GM19463 (cell line): ENCODE measurements at regions not wholly inside any gene's neighbourhood (a gene's known extent, or its start where the extent isn't known, plus 50 kb on each side); places are given as distances from the start of the nearest gene placed in this dataset.

ENCODE experiments used
- ATAC-seq: cut with Tn5 transposase; IDR thresholded peaks from one replicate; pipeline ENCODE4 v1.9.1; 2021; ENCODE audit warnings: mild to moderate bottlenecking, moderate library complexity; ENCODE audit not compliant: unreplicated experiment

GRCh38 chr17:33403194-33403593 is 110.1 kb upstream of the ASIC2 start:
- no peak for ATAC-seq

- no peak for ATAC-seq
Observed at GRCh38 chr17:33404070-33404819, 111.2 kb upstream of the ASIC2 start.

- ATAC-seq, result no peak
Observed at GRCh38 chr17:33416131-33416530, 123.0 kb upstream of the ASIC2 start.

GRCh38 chr17:33421933-33422332 is 128.8 kb upstream of the ASIC2 start:
- no peak for ATAC-seq

DNA sequence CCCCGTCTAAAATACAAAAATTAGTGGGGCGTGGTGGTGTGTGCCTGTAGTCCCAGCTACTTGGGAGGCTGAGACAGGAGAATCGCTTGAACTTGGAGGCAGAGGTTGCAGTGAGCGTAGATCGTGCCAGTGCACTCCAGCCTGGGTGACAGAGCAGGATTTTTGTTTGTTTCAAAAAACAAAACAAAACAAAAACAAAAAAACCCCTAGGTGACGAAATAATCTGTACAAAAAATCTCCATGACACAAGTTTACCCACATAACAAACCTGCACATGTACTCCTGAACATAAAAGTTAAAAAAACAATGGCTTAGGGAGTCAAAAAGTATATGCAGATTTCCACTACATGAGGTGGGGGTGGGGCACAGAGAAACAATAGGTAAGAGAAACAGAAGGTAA is 140.5 kb upstream of the ASIC2 start:
- ATAC-seq, result no peak

- no peak for ATAC-seq
Observed at GRCh38 chr17:33434841-33435240, 141.7 kb upstream of the ASIC2 start.

DNA sequence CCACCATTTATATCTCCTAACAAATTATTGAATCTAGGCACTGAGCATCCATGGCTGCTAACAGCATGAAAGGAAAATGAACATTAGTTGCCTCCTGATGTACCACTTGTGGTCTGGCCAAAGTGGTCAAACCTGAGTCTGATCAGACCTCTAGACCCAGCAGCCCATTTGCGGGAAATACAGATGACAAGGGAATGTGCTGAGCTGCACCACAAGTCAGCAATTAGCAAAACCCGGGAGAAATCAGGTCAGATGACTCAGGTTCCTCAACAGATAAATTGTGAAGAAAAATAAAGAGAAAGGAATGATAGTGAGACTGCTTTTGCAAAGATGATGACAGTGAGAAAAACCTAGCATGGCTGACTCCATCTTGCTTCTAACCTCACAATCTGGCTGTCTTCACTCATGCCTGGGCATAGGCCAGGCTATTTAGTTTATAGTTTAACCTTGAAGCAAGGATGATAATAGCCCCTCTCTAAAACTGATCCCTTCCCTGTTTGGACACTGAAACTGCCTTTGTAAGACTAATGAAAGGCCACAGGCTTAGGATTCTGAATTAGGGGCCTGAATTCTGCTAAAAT is 142.7 kb upstream of the ASIC2 start:
- ATAC-seq, result no peak

DNA sequence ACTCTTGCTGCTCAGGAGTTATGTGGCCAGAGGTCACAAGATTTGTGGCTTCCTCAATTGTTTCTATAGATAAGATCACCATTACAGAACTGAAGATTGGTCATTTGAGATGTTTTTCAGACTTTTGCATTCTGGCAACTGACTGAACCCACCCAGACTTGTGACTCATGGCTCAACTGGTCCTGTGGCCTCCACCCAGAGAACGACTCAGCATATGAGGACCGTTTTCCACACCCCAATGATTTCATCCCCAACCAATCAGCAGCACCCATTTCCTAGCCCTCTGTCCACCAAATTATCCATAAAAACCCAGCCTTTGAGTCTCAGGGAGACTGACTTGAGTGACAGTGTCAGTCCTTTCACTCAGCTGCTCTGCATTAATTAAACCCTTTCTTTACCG is 143.2 kb upstream of the ASIC2 start:
- ATAC-seq, result no peak

- no peak for ATAC-seq
Observed at GRCh38 chr17:33438139-33438538, 145.0 kb upstream of the ASIC2 start.

DNA sequence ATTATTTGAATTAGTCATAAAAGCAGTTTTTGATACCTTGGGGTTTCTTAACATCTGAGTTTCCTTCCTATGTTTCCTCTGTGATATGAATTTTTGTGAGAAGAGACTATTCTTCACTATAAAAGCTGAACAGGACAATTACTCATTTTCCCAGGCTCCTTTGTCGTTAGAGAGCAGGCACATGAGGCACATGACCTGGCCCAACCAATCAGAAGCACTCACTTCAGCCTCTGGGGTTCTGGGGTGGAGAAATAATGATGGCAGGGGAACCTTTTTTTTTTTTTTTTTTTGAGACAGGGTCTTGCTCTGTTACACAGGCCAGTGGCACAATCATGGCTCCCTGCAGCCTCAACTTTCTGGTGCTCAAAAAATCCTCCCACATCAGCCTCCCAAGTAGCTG is 145.5 kb upstream of the ASIC2 start:
- no peak for ATAC-seq

- no peak for ATAC-seq
Observed at GRCh38 chr17:33442320-33442719, 149.2 kb upstream of the ASIC2 start.

- no peak for ATAC-seq
Observed at GRCh38 chr17:33444731-33445130, 151.6 kb upstream of the ASIC2 start.

DNA sequence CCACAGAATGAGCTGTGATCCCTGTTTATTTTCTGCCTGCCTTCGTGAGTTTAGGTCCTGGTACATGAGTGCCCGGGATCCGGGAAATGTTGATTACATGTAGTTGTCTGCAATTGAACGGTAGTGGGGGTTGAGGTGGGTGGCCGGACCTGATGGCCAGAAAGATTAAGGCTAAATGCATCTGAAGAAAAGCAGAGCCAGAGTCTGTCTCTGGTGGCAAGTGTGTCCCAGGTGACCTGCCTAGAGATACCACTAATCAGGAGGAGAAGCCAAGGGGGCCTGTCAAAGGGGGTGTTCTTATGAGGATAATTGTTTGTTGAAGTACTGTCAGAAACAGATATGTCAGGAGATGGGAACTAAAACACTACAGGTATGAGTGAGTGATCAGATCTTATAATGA is 154.0 kb upstream of the ASIC2 start:
- no peak for ATAC-seq

DNA sequence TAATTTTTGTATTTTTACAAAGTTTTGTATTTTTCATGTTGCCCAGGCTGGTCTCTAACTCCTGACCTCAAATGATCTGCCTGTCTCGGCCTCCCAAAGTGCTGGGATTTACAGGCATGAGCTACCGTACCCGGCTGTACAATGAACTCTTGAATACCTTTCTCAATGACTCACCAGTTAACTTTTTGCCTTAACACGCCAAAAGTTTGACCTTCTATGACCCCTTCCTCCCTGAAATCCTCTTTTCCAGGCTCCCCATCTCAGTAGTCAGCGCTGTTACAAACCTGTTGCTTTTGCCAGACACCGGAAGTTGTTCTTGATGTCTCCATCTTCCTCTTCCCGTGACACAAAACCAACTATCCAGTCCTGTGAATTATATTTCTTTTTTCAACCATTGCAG is 158.1 kb upstream of the ASIC2 start:
- ATAC-seq, result no peak

DNA sequence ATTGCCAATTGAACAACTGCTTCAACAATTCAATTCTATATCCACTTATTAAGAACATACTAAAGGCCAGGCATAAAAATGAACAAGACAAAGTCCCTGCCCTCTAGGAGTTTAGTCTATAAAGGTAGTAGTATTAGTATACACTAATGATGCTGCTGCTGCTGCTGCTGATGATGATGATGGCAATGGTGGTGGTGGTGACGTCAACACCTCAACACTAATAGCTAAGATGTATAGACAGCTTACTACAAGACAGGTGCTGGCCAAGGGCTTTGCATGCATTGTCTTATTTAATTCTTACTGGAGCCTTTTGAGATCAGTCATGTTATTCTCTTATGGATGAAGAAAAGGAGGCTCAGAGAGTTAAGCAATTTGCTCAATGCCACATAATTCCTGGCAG is 164.4 kb upstream of the ASIC2 start:
- no peak for ATAC-seq

DNA sequence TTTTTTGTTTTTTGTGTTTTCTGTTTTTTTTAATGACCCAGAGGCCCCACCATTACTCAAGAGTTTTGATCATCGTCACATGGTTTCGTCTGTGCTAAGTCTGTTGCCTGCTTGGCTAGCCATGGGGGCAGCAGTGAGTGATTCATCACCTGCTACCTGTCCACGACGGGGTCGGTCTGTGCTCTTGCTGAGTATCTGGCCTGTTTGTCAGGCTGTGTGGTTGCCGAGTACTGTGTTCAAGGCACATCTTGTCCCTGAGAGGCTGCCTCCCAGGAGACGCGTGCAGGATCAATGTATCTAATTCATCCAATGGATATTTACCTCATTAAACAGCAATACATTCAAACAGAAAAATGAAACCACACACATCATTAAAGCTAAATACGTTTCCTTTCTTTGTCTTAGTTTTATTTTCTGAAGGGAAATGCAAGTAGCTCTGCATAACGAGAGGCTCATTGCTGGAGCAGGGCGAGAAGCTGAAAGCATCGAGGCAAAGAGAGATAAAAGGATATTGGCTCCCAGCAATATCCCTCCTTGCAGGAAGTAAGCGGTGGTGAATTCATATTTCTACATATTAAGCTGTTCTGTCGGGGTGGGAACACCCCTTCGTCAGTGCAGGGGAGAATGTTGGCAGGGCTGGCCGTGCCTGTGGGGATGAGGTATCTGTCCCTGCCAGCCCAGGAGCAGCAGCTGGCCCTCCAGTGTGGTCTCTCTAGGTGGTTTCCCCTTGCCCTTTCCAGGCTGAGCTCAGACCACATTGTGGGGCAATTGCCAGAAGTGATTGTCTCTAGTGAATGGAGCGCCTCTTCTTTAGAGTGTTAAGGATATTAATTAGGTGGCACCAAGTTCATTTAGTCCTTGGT is 166.2 kb upstream of the ASIC2 start:
- ATAC-seq, result no peak

GRCh38 chr17:33460781-33461450 is 167.8 kb upstream of the ASIC2 start:
- ATAC-seq, result no peak

DNA sequence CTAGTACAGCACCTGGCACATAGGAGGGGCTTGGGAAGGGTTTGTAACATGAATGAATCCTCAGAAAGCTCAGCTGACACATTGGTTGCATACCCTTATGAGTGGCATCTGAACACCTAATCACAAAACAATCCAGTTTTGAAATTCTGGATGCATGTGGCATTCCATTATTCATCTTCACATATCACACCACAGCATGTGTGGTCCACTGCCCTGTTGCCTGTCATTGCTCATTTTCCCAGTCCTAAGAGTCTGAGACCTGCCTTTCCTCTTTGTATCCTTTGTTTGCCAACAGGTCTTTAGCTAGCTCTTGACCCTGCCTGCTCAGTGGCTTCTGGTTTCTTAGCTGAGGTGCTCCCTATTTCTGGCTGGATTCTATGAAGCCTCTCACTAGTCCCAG is 170.8 kb upstream of the ASIC2 start:
- ATAC-seq, result no peak

- ATAC-seq, result no peak
Observed at GRCh38 chr17:33464669-33465280, 171.7 kb upstream of the ASIC2 start.

DNA sequence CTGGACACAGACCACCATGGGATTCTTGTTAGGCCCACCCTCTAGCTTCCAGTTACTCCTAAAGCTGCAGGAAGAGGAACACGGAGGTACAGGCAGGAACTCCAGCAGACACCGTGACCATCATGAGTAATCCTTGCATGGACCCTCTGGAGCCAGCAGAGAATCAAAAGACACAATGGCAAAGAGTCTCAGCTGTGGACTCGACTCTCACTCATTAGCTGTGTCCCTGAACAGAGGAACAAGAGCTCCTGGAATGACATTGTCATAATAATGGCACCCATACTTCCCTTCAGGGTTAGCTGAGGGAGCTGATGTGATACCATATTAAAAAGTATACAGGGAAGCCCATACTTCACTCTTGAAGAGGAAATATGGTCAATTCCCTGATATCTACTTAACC is 176.3 kb upstream of the ASIC2 start:
- no peak for ATAC-seq

GRCh38 chr17:33469911-33470310 is 176.8 kb upstream of the ASIC2 start:
- no peak for ATAC-seq
